ENCODE measurements at regions not wholly inside any gene's neighbourhood (a gene's known extent, or its start where the extent isn't known, plus 50 kb on each side); places are given as distances from the start of the nearest gene placed in this dataset.

- TF ChIP-seq HDGF (IDR thresholded peaks at IDR 0.05; ENCODE audit: borderline replicate concordance), result no peak
- TF ChIP-seq BHLHE40 (IDR thresholded peaks at IDR 0.05; ENCODE audit: borderline replicate concordance), result no peak
- no peak for TF ChIP-seq SUZ12 (IDR thresholded peaks at IDR 0.05)
- TF ChIP-seq LEF1 (IDR thresholded peaks at IDR 0.05; ENCODE audit: borderline replicate concordance), result no peak
- no peak for TF ChIP-seq PKNOX1 (IDR thresholded peaks at IDR 0.05)
- TF ChIP-seq FOXA1 (IDR thresholded peaks at IDR 0.05), result no peak
- TF ChIP-seq ZNF384 (IDR thresholded peaks at IDR 0.05), result no peak
- TF ChIP-seq FOXM1 (IDR thresholded peaks at IDR 0.05; ENCODE audit: borderline replicate concordance), result no peak
- no peak for TF ChIP-seq NFRKB (IDR thresholded peaks at IDR 0.05)
- no peak for TF ChIP-seq TARDBP (IDR thresholded peaks at IDR 0.05)
Observed at GRCh38 chr15:35197754-35198153, 112.7 kb upstream of the NANOGP8 start.

Measured in HEK293T (cell line).